ENCODE measurements at regions not wholly inside any gene's neighbourhood (a gene's known extent, or its start where the extent isn't known, plus 50 kb on each side); places are given as distances from the start of the nearest gene placed in this dataset.

GRCh38 chrX:149992918-149993317, 54.6 kb upstream of the EOLA2 start:
- DNase-seq (ENCODE audit: low read depth in 3 of 3) = no peak

- DNase-seq (ENCODE audit: low read depth in 3 of 3) = no peak
These were observed 55.7 kb upstream of the EOLA2 start for GRCh38 chrX:149993989-149994388.

GRCh38 chrX:149996515-149996914, 58.2 kb upstream of the EOLA2 start:
- no peak for DNase-seq (ENCODE audit: low read depth in 3 of 3)

DNA sequence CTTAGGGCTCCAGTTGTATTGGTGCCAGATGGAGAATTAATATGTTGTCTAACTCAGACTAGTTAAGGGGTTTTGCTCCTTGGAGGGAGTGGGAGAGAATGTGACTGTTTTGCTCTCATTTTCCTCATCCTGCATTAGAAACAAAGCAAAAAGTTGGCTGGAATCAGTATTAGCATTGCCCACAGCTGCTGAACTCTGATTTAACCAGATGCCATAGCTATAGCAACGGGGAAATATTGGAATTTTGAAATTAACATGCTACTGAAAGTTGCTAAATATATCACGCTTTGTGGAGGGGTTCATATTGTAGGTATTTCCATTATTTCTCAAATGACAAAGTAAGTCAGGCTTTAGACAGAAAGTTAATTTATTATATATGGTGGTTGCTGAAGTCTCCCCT, 66.7 kb upstream of the EOLA2 start:
- DNase-seq (ENCODE audit: low read depth in 3 of 3) = no peak

- no peak for DNase-seq (ENCODE audit: low read depth in 3 of 3)
These were observed 69.1 kb upstream of the EOLA2 start for GRCh38 chrX:150007356-150007755.

DNA sequence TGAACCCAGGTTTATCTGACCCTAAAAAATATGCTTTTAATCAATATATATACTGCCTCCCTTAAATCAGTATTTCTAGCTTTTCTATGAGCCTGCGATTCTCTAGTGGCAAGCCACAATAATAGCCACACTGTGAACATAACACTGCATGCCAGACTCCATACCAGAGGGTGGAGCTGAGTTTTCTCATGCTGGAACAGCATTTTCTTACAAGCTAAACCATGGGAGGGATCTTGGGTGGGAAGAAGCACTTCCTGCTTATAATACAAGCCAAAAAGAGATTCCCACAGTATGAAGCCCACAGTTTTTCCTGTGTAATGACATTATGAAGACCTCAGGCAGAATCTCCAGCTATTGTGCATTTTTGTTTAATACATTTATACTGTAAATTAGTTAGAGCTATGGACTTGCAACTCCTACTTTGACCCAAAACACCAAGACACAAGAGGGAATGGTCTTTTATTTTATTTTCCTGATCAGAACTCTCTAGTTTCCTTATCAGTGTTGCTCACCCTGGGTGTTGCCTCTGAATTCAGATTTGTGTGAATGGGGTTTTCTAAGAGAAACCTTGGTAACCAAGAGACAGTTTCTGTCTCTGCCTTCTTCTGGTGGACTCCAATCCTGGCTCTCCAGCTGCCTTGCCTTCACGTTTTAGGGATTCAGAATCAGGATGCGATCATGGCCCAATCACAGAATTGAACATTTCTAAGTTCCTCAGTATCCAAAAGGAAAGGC, 74.5 kb upstream of the EOLA2 start:
- no peak for DNase-seq (ENCODE audit: low read depth in 3 of 3)

DNA sequence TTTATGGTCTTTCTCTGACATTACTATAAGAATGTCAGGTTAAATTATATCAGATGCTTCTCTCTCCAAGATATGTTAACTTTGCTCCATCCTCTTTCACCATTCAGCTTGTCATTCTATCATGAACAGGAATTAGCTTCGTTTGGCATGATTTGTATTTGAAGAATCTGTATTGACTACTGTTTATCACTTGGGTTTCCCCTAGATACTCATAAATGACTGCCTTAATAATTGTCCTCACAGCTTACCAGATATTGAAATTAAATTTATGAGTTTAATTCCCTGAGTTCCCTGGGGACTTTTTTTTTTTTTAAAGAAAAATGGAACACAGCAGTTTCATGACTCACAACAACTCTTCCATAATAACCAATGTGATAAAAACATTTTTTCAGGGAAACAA, 76.2 kb upstream of the EOLA2 start:
- DNase-seq (ENCODE audit: low read depth in 3 of 3) = no peak

DNA sequence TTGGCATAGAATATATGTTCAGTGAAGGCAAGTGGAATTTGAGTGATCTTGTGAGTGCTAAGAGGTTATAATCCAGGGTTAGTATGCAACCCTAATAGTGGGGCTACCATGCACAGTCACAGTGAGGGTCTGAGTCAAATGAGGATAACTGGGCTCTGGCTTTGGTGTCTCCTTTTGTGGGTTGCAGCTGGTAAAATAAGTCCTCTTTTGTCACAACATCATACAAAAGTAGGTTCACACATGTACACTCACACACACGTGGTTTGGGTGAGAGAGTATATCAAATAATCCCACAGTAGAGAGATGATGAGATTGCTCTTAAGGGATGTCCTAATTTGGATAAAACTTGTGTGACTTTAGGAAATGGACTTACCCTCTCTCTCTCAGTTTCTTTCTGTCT, 79.6 kb upstream of the EOLA2 start:
- DNase-seq (ENCODE audit: low read depth in 3 of 3) = no peak

GRCh38 chrX:150018931-150019361, 80.7 kb upstream of the EOLA2 start:
- DNase-seq (ENCODE audit: low read depth in 3 of 3) = no peak

DNA sequence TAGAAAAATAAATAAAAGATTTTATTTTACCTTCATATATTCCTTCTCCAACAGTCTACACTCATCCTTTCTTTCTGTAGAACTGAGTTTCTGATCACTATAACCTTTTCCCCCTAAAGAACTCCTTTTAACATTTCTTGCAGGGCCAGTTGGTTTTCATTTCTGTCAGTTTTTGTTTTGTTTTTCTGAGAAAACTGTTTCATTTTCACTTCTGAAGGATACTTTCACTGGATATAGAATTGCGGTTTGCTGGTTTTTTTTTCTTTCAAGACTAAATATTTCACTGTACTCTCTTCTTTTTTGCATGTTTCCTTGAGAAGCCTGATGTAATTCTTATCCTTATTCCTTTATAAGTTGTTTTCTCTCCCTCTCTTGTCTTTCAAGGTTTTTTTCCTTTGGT, 90.4 kb upstream of the EOLA2 start:
- no peak for DNase-seq (ENCODE audit: low read depth in 3 of 3)

DNA sequence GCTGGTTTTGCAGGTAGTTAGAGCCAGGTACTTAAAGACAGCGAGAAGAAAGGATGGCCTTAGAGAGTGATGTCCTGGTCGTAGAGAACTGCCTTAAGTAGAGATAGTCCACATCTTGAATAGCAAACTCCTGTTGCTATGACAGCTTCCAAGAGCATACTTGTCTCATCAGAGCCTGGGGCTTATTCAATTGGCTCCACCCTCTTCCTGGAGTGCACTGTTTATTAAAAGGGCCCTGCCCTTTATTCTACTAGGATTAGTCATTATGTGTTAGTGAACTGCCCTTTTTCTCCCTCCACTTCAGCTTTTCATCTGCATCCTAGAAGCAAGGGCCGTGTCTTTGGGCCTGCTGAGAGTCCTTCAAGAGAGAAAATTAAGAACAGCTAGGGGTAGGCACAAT, 94.5 kb upstream of the EOLA2 start:
- no peak for DNase-seq (ENCODE audit: low read depth in 3 of 3)

DNA sequence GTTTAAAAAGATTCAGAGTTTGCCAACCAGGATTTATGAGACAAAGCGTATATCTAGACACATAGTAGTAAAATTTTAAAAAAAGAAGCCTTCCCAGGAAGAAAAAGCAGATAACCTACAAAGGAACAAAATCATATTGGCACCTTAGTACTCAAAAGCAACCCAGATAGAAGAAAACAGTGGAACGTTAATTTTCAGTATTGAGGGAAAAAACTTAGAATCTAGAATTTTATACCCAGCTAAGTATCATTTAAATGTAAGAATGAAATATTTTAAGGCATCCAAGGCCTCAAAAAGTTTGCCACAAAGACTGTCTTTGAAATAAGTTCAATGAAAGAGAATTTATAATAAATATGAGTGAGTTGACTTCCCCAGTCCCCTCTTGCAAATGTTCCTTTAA, 96.5 kb upstream of the EOLA2 start:
- no peak for DNase-seq (ENCODE audit: low read depth in 3 of 3)

DNA sequence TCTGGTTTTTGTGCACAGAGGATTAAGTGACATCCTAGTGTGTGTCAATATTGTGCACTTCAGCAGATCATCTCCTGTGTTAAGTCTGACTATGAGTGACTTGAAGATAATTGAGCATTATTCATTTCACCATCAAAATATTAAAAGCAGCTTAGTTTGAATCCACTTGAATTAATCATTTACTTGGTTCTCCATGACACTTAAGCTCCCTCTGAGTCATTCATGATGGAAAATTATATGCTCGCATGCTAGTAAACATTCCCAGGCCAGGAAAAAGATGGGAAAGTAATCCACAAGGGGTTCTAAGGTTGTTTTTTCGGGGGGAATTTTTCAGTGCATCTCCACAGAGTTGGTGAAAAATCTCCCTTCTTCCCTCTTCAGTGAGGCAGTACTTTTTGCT, 97.2 kb upstream of the EOLA2 start:
- DNase-seq (ENCODE audit: low read depth in 3 of 3) = no peak

- DNase-seq (ENCODE audit: low read depth in 3 of 3) = no peak
These were observed 97.9 kb upstream of the EOLA2 start for GRCh38 chrX:150036181-150036580.

GRCh38 chrX:150036641-150037040, 98.3 kb upstream of the EOLA2 start:
- DNase-seq (ENCODE audit: low read depth in 3 of 3) = no peak

DNA sequence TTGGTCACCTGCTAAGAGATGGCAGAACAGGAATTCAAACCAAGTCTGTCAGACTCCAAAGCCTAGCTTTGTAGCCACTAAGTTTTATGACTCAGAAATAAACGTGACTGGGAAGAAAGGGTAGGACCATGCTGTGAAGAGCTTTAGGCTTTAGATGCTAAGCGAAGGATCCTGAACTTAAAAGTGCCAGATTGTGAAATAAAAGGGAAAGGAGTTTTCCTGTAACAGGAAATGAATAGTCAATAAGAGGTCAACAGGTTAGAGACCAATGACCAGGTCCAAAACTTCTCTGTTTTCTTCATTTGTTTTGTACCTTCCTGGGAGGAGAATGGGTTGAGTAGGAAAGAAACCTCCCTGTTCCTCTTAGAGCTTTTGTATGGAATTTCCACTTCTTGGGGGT, 98.8 kb upstream of the EOLA2 start:
- DNase-seq (ENCODE audit: low read depth in 3 of 3) = no peak

GRCh38 chrX:150038315-150038714, 100.0 kb upstream of the EOLA2 start:
- DNase-seq (ENCODE audit: low read depth in 3 of 3) = no peak

GRCh38 chrX:150038986-150039599, 100.8 kb upstream of the EOLA2 start:
- DNase-seq (ENCODE audit: low read depth in 3 of 3) = no peak

- no peak for DNase-seq (ENCODE audit: low read depth in 3 of 3)
These were observed 102.9 kb upstream of the EOLA2 start for GRCh38 chrX:150041208-150041607.

DNA sequence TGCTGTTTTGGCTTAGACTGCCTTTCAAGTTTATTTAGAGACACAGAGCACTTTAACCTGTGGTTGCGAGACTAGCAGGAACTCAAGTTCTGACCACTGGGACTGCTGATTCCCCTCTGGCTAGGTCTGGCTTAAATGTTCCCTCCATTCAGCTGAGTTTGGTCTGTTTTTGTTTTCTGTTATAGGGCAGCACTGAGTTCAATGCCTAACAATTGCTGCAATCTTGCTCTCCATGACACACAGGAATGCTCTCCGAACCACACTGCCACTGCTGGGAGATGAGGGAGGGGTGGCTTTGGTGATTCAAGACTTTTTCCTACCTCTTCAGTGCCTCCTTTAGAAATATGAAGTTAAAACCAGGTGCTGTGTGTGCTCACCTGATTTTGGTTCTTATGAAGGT, 106.3 kb upstream of the EOLA2 start:
- DNase-seq (ENCODE audit: low read depth in 3 of 3) = no peak

- no peak for DNase-seq (ENCODE audit: low read depth in 3 of 3)
These were observed 109.5 kb upstream of the EOLA2 start for GRCh38 chrX:150047818-150048217.

GRCh38 chrX:150049647-150050046, 111.4 kb upstream of the EOLA2 start:
- DNase-seq (ENCODE audit: low read depth in 3 of 3) = no peak

DNA sequence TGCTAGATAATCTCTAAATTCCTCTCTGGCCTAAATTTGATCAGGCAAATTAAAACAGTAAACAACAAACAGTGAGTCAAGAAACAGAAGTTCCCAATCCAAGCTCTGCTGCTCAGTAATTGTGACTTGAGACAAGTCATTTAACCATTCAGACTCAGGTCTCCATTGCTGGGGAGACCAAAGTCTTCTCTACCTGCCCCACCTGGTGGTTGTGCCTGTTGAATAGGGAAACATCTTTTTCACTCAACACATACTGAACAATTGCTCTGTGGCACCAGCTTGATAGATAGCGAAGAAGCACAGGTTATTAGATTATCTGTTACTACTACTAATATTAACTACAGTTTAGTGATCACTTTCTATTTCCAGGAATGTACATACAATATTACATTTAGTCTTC, 112.1 kb upstream of the EOLA2 start:
- DNase-seq (ENCODE audit: low read depth in 3 of 3) = no peak

- DNase-seq (ENCODE audit: low read depth in 3 of 3) = no peak
These were observed 112.8 kb upstream of the EOLA2 start for GRCh38 chrX:150051096-150051495.

All from stimulated activated CD4-positive, alpha-beta T cell treated with anti-CD3 and anti-CD28 coated beads, TNF-alpha, amount 100 ng/mL, for 4 hours (primary cell).